GM21723 (cell line): ENCODE measurements at regions not wholly inside any gene's neighbourhood (a gene's known extent, or its start where the extent isn't known, plus 50 kb on each side); places are given as distances from the start of the nearest gene placed in this dataset.
A peak's percentile ranks its signal among the peaks of the same experiment; 100 is the strongest.

Experiments used
- ATAC-seq: cut with Tn5 transposase; IDR thresholded peaks from one replicate; pipeline ENCODE4 v1.9.1; 2021; ENCODE audit warnings: mild to moderate bottlenecking, moderate library complexity; ENCODE audit not compliant: unreplicated experiment

- no peak for ATAC-seq
Observed at GRCh38 chr9:108526518-108526917, 329.3 kb downstream of the ACTL7B start.

- no peak for ATAC-seq
Observed at GRCh38 chr9:108525186-108525585, 330.6 kb downstream of the ACTL7B start.

DNA sequence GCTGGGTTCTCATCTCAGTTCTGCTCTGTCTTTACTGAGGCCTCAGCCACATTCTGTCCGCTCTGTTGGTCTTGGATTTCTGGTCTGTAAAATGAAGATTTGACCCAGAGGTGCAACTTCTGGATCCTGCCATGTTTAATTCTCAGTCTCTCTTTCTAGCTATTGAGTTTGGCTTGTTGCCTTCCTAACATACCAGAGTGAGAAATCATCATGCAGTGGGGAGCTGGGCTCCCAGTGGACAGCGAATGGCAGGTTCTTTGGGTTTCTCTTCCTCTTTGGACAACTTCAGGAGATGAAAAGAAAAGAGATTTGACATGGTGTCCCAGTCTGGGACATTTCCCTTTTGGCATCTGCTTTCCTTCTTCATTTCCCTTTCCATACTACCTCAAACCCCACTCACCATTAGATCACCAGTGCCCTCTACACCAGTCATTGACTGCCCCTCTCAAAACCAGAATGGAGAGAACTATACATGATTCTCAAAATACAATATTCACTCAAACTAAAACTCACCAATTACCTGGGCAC is 334.7 kb downstream of the ACTL7B start:
- no peak for ATAC-seq

DNA sequence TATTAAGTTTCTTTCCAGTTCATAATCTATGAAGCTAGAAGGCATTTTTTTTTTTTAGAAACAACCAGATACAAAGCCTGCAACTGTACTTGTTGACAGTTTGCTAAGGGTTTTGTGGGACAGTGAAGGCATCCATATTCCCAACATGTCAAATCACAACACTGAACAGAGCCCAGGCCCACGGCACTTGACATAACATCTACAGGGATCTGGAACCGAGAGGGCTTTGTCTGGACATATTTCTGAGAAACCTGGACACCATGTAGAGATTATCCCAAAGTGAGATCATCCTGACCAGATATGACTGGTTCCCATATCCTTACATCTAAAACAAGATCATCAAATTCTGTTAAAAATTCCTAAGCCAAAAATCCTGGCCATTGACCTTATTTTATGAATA is 336.3 kb downstream of the ACTL7B start:
- no peak for ATAC-seq

GRCh38 chr9:108517651-108518365 is 338.0 kb downstream of the ACTL7B start:
- ATAC-seq: no peak

- no peak for ATAC-seq
Observed at GRCh38 chr9:108516391-108516790, 339.4 kb downstream of the ACTL7B start.

GRCh38 chr9:108515856-108516255 is 339.9 kb downstream of the ACTL7B start:
- no peak for ATAC-seq

- ATAC-seq: no peak
Observed at GRCh38 chr9:108512426-108513173, 343.2 kb downstream of the ACTL7B start.

DNA sequence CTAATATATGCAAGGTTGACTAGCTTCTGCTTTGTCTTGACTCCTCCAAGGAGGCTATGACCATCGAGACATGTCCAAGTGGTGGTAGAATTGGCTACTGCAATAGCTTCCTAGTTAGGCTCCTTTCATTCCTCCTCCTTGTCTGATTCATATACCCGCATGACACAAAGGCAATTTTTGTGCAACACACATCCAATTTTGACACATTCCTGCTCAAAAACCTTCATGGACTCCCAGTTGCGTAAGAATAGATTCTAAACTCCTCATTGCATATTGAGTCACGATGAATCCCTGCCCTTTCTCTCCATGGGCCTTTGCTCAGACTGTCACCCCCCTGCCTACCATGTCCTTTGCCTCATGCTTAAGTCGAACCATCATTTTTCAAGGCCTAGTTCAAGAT is 344.5 kb downstream of the ACTL7B start:
- no peak for ATAC-seq

DNA sequence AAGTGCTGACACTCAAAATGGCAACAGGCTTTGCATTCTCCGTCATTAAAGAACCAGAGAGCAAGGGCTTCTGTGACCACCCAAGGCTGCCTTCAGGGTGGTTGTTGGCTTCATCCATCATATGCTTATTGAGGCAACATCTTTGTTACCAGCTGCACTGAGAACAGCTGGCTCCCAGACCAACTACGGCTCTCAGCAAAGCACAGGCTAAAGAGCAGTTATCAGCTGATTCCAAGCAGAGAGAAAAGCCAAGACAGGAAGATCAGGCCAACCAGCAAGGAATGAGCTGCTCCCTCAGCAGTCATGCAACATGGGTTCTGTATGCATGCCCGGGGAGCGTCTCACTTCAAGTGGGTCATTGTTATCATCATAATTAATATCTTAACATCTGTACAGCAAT is 358.9 kb downstream of the ACTL7B start:
- ATAC-seq: no peak

DNA sequence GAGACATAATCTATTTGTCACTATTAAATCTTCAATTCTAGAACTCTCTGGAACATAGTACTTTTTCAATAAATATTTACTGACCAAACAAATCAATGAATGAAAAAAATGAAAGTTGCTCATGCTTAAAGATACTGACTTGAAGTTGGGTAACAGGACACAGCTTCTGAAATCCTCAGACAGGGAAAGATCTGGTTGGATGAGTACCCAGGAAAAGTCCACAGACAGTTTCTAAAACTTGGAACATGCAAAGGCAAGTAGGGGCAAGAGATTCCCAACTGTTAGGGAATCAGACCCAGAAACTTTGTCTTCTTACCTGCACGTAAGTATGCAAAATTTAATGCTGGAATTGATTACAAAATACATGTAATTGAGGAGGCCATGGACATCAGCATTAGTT is 366.2 kb downstream of the ACTL7B start:
- ATAC-seq: no peak

DNA sequence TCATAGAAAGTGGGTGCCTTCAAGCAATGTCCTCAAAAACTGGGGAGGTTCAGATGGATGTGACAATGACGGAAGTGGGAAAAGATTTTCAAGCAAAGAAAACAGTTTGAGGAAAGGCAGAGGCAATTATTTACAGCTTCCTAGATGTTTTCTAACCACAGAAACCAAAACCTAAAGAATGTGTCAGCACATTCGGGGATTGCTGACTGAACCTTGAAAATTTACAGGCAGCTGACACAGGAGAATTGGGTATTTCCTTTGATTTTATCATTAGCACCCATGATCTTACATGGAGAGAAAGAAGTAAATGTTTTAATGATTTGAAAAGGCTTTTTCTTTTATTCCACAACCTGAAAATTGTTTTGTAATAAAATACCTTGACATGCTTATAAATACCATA is 369.0 kb downstream of the ACTL7B start:
- no peak for ATAC-seq

DNA sequence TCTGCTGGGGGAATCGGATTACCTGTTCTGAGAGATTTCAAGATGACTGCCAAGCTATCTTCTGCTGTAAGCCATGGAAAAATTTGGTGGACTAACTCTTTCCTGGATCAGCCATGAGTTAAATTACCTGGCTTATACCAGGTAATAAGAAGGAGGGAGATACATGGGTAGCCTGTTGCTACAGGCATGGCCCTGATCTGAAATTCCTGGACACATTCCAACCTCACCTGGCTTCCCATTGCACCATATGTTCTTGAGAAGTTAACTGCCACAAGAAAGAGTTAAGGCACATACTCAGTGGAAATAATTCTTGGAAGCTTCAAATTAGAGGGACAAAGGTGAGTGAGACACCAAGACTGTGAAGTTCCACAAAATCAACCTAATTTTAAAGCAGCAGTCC is 371.3 kb downstream of the ACTL7B start:
- no peak for ATAC-seq

DNA sequence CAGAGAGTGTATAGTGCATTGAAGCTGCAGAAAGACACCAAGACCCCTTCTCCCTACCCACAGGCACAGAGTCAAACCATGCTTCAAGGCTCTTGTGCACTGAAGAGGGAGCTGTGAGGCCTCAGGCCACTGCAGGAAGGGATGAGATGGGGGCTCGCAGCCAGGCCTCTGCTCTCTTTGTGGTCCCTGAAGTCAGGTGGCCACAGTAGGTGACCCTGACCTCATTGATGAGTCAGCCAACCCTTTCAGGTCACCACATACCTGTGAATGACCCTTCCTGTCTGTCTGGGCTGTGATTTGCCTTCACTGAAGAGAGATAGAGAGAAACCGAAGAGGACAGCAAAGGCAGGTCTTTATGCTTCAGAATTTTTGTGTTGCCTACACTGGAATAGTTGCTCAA is 372.1 kb downstream of the ACTL7B start:
- no peak for ATAC-seq

DNA sequence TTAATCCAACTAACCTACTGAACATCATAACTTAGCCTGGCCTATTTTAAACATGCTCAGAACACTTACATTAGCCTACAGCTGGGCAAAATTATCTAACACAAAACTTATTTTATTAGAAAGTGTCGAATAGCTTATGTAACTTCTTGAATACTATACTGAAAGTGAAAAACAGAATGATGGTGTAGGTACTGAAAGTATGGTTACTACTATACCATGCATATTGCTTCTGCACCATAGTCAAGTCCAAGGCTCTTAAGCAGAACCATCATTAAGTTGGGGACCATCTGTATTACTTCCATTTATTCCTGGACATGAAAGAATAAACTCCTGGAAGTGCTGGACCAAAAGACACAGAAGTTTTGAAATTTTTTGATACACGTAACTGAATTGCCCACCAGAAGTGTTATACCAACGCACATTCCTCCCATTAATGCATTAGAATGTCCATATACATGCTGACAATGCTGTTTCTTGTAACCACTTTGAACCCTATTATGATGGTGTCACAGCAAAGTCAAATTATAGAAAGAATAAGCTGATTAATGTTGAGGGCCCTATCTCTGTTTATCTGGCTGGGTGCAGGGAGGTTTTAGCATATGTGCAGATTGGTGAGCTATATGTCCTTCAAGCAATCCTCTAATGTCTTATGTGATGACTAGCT is 375.7 kb downstream of the ACTL7B start:
- ATAC-seq: no peak

GRCh38 chr9:108478431-108479332 is 377.1 kb downstream of the ACTL7B start:
- ATAC-seq: peak; percentile 90

- no peak for ATAC-seq
Observed at GRCh38 chr9:108477529-108478006, 378.2 kb downstream of the ACTL7B start.

- no peak for ATAC-seq
Observed at GRCh38 chr9:108476574-108476973, 379.2 kb downstream of the ACTL7B start.

- ATAC-seq: no peak
Observed at GRCh38 chr9:108475813-108476212, 380.0 kb downstream of the ACTL7B start.

- ATAC-seq: no peak
Observed at GRCh38 chr9:108474356-108474755, 381.4 kb downstream of the ACTL7B start.
